Prostate gland (tissue), 2 donors: ENCODE measurements at regions not wholly inside any gene's neighbourhood (a gene's known extent, or its start where the extent isn't known, plus 50 kb on each side); places are given as distances from the start of the nearest gene placed in this dataset.

Experiments
- DNase-seq: peaks from one replicate; pipeline ENCODE4 v3.0.0-alpha.2; 2019; ENCODE audit warnings: low spot score
- H3K27ac ChIP-seq, 2 donors: fragments of 200-600 bp; sonication (generic); 2 replicates each; pipeline ENCODE4 v1.5.1; 2017 to 2019
- H3K27me3 ChIP-seq: fragments of 200-600 bp; sonication (generic); replicated peaks from 2 replicates; pipeline ENCODE4 v1.5.1; 2019; ENCODE audit not compliant: insufficient read depth
- H3K36me3 ChIP-seq, 2 donors: fragments of 200-600 bp; sonication (generic); 1 replicate in 1 of 2; 2 replicates in 1 of 2; pipeline versions ENCODE4 v1.5.1 to v1.8.1; 2017 to 2019
- H3K4me1 ChIP-seq: fragments of 200-600 bp; sonication (generic); replicated peaks from 2 replicates; pipeline ENCODE4 v1.5.1; 2019
- H3K4me3 ChIP-seq, 2 donors: fragments of 200-600 bp; sonication (generic); 2 replicates each; pipeline ENCODE4 v1.5.1; 2017 to 2019
- H3K9me3 ChIP-seq: fragments of 200-600 bp; sonication (generic); 2 replicates; pipeline ENCODE4 v1.5.1; 2017
- CTCF ChIP-seq, 4 experiments: fragments of 200-600 bp in 2 of 4; fragments of 450-650 bp in 2 of 4; sonication (generic) in 2 of 4; IDR thresholded peaks; 1 replicate in 3 of 4; 2 replicates in 1 of 4; pipeline ENCODE4 v1.5.1; 2016 to 2019; ENCODE audit warnings: antibody characterized with exemption in 4 of 4, mild to moderate bottlenecking in 2 of 4, moderate library complexity in 2 of 4
- POLR2A ChIP-seq: fragments of 450-650 bp; IDR thresholded peaks from one replicate; pipeline ENCODE4 v1.6.1; 2016; ENCODE audit warnings: antibody characterized with exemption, mild to moderate bottlenecking
- POLR2AphosphoS5 ChIP-seq: sonication (generic); formaldehyde crosslinking; IDR thresholded peaks from one replicate; pipeline ENCODE4 v1.6.1; 2017; ENCODE audit warnings: antibody characterized with exemption
- WGBS: methylation state at CpG from one replicate; pipeline ENCODE4 v1.1.5; 2018; 5-methylcytosine and 5-hydroxymethylcytosine counted together
- intact Hi-C: fragments of 100-400 bp; cut with DNase I; formaldehyde crosslinking; loops from one replicate; pipeline ENCODE4 v1.14.2; 2022

- TF ChIP-seq POLR2AphosphoS5 (no peak), CTCF (IDR thresholded peaks at IDR 0.05) (no peak), POLR2A (no peak)
- Histone ChIP-seq H3K36me3 (no peaks in the 10 kb centered on the region), H3K4me1 (no peaks in the 10 kb centered on the region), H3K9me3 (no peaks in the 10 kb centered on the region), H3K27me3 (no peaks in the 10 kb centered on the region), H3K27ac (no peak overlapping the region), H3K4me3 (no peak overlapping the region)
- no peak for DNase-seq
- intact Hi-C loops: no loop called here
Observed at GRCh38 chr12:58479401-58479800, 440.9 kb downstream of the LRIG3 start.

DNA sequence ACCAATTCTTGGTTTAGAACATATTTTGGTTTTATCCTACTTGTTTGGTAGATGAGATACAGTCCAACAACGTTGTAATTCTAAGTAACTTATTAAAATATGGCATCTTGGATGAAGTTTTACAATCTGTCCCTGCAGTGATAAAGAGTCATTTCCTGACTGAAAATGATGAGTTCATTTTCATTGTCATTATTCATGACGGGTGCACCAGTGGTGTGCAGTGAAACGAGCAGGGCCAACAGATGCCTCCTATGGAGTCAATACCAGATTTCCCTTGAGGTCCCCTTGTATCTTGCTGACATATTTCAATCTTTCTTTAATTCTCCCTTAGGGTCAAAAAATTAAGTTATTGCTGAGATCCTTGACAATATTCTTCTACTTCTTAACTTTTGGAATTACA is 438.5 kb downstream of the LRIG3 start:
- DNase-seq: no peak
- 49% methylated on average over 3 of the region's 3 CpGs for WGBS
- intact Hi-C loops: no loop called here
- TF ChIP-seq POLR2A: no peak
- no peak for TF ChIP-seq POLR2AphosphoS5
- no peak for TF ChIP-seq CTCF (IDR thresholded peaks at IDR 0.05)
- Histone ChIP-seq H3K27ac (no peak overlapping the region), H3K4me1 (no peaks in the 10 kb centered on the region), H3K9me3 (no peaks in the 10 kb centered on the region), H3K36me3 (no peaks in the 10 kb centered on the region), H3K4me3 (no peak overlapping the region), H3K27me3 (no peaks in the 10 kb centered on the region)

- intact Hi-C loops: no loop called here
- no peak overlapping the region for H3K4me3 ChIP-seq
- no peaks in the 10 kb centered on the region for H3K4me1 ChIP-seq
- TF ChIP-seq POLR2A (no peak), CTCF (IDR thresholded peaks at IDR 0.05) (no peak), POLR2AphosphoS5 (no peak)
- no peak overlapping the region for H3K27ac ChIP-seq
- H3K27me3 ChIP-seq: no peaks in the 10 kb centered on the region
- 2% methylated on average over 1 of the region's 1 CpG for WGBS
- no peaks in the 10 kb centered on the region for H3K9me3 ChIP-seq
- no peak for DNase-seq
- no peaks in the 10 kb centered on the region for H3K36me3 ChIP-seq
Observed at GRCh38 chr12:58487255-58487654, 433.0 kb downstream of the LRIG3 start.

GRCh38 chr12:58487678-58488161 is 432.6 kb downstream of the LRIG3 start:
- intact Hi-C loops: no loop called here
- DNase-seq: no peak
- H3K27me3 ChIP-seq: no peaks in the 10 kb centered on the region
- WGBS: 40% methylated on average over 1 of the region's 1 CpG
- no peak overlapping the region for H3K4me3 ChIP-seq
- TF ChIP-seq CTCF (IDR thresholded peaks at IDR 0.05): no peak
- TF ChIP-seq POLR2A: no peak
- no peak for TF ChIP-seq POLR2AphosphoS5
- no peaks in the 10 kb centered on the region for H3K36me3 ChIP-seq
- H3K27ac ChIP-seq: no peak overlapping the region
- no peaks in the 10 kb centered on the region for H3K9me3 ChIP-seq
- H3K4me1 ChIP-seq: no peaks in the 10 kb centered on the region

DNA sequence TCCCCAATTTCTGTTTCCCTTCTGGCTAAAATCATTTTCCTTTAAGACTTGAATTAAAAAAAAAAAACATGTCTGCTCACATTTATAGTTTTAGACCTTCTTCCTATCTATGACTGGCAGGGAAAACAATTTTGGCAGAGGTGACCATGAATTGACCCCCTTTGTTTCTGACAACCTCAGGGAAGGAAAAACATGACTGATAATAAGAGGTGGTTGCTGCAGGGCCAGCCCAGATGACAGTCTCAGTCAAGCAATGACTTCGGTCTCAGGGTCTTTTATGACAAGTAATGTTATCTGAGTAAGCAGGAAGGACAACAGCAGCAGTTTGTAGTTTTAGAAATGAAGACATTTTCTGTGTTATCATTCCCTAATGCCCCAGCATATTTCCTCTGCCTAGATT is 430.9 kb downstream of the LRIG3 start:
- intact Hi-C loops: no loop called here
- H3K27me3 ChIP-seq: no peaks in the 10 kb centered on the region
- no peaks in the 10 kb centered on the region for H3K36me3 ChIP-seq
- TF ChIP-seq POLR2A (no peak), CTCF (IDR thresholded peaks at IDR 0.05) (no peak), POLR2AphosphoS5 (no peak)
- H3K4me1 ChIP-seq: no peaks in the 10 kb centered on the region
- no peak for DNase-seq
- no peak overlapping the region for H3K4me3 ChIP-seq
- WGBS: 84% methylated on average over 1 of the region's 1 CpG
- no peak overlapping the region for H3K27ac ChIP-seq
- H3K9me3 ChIP-seq: no peaks in the 10 kb centered on the region
